ENCODE measurements at regions not wholly inside any gene's neighbourhood (a gene's known extent, or its start where the extent isn't known, plus 50 kb on each side); places are given as distances from the start of the nearest gene placed in this dataset.
"Not testable (repeated sequence)": the region's sequence is repeated elsewhere in the genome, so short reads cannot be mapped to it uniquely, and the experiment has no call there.

DNA sequence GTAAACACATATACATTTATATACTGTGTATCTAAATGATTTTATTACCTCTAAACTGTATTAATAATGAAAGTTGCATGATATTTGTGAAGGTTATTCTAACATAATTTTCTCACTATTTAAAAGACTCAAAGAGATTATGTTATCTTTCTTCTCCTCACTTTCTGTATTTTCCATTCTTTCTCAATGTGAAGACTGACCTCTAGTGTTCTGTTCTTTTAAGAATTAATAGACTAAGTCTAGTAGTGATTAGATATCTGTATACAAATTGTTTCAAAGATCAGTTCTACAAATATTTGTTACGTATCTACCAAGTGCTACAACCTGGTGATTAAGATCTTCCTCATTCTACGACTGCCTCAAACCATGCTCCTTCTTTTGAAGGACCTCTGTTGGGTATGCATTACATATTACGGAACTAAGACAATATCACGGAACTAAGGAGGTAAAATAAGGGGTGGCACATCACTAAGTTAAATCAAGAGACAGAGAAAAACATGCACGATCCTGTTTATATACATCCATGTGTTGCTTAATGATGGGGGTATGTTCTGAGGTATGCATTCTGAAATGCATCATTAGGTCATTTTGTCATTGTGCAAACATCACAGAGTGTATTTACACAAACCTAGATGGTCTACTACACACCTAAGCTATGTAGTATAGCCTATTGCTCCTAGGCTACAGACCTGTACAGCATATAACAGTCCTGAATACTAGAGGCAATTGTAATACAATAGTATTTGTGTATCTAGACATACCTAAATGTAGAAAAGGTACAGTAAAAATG is 161.5 kb upstream of the KBTBD8 start:
- Mint-ChIP-seq H3K9me3 (no peaks in the 10 kb centered on the region), H3K4me1 (no peaks in the 10 kb centered on the region), H3K36me3 (ENCODE audit: low read depth) (no peaks in the 10 kb centered on the region), H3K27ac (no peak overlapping the region), H3K27me3 (peaks cover 2% of the 10 kb centered on the region), H3K4me3 (no peak overlapping the region)
- CTCF ChIA-PET = no interaction called here
- POLR2A ChIA-PET = no interaction called here
- no peak for DNase-seq

DNA sequence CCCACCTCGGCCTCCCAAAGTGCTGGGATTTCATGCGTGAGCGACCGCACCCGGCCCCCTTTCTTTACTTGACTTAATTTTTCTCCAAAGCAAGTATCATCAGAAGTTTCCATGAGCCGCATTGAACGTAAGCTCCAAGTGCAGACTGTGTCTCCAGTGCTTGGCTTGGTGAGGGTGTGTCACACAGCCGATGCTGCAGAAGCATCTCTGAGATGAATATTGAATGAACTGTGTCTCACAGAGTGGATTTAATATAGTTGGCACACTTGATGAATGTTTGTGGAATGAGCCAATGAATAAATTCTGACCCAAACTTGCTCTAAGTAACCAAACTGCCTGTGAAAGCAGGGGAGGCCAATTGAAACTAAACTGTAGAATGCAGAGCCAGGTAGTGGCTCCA is 159.4 kb upstream of the KBTBD8 start:
- DNase-seq = no peak
- Mint-ChIP-seq H3K4me3 (no peak overlapping the region), H3K36me3 (ENCODE audit: low read depth) (no peaks in the 10 kb centered on the region), H3K27me3 (no peaks in the 10 kb centered on the region), H3K4me1 (no peaks in the 10 kb centered on the region), H3K9me3 (no peaks in the 10 kb centered on the region), H3K27ac (no peak overlapping the region)
- POLR2A ChIA-PET = no interaction called here
- CTCF ChIA-PET = no interaction called here

DNA sequence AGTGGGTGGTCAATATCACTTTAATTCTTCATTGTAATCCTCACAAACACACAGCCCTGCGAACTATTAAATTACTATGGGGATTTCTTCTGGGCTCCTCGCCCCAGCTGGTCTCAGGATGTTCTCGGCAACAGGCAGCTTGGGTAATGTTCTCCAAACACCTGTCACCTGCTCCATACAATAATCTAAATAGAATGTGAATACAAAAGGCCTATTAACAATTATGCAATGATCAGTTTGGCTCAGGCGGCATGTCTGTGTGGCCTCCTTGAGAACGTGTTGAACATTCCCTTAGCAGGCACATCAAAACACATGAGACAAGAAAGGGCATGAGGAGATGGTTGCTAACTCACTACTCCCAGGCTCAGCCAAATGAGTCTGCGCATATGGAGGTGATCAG is 158.6 kb upstream of the KBTBD8 start:
- Mint-ChIP-seq H3K36me3 (ENCODE audit: low read depth) (no peaks in the 10 kb centered on the region), H3K4me3 (no peak overlapping the region), H3K27ac (no peak overlapping the region), H3K4me1 (no peaks in the 10 kb centered on the region), H3K27me3 (no peaks in the 10 kb centered on the region), H3K9me3 (no peaks in the 10 kb centered on the region)
- no peak for DNase-seq
- ChIA-PET POLR2A (no interaction called here), CTCF (no interaction called here)

DNA sequence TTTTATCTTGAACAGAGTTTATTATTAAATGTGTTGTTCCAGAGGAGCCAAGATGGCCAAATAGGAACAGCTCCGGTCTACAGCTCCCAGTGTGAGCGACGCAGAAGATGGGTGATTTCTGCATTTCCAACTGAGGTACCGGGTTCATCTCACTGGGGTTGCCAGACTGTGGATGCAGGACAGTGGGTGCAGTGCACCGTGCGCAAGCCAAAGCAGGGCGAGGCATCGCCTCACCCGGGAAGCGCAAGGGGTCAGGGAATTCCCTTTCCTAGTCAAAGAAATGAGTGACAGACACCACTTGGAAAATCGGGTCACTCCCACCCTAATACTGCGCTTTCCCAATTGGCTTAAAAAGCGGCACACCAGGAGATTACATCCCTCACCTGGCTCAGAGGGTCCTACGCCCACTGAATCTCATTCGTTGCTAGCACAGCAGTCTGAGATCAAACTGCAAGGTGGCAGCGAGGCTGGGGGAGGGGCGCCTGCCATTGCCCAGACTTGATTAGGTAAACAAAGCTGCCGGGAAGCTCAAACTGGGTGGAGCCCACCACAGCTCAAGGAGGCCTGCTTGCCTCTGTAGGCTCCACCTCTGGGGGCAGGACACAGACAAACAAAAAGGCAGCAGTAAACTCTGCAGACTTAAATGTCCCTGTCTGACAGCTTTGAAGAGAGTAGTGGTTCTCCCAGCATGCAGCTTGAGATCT is 155.2 kb upstream of the KBTBD8 start:
- CTCF ChIA-PET; H3K27me3 Mint-ChIP-seq; DNase-seq; POLR2A ChIA-PET; H3K9me3 Mint-ChIP-seq; H3K4me1 Mint-ChIP-seq; H3K27ac Mint-ChIP-seq; H3K36me3 Mint-ChIP-seq (ENCODE audit: low read depth); H3K4me3 Mint-ChIP-seq: not testable (repeated sequence)

DNA sequence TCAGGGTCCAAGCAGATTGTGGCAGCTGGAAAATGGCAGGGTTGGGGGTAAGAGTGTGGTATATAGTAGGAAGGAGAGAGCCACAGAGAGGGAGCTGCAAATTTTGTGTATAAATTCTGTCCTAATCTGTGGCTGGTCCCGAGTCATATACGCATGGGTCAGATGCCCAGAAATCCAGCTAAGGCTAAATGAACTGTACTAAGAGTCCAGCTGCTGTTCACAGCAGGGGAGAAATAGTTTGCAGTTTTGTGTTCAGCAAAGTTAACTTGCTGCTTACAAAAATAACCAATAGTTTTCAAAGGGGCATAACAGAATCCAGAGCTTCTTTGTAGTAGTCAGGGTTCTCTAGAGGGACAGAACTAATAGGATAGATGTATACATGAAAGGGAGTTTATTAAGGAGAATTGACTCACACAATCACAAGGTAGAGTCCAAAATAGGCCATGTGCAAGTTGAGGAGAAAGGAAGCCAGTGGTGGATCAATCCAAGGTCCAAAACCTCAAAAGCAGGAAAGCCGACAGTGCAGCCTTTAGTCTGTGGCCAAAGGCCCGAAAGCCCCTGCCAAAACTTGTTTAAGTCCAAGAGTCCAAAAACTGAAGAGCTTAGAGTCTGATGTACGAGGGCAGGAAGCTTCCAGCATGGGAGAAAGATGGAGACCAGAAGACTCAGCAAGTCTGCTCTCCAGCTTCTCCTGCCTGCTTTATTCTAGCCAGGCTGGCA is 146.1 kb upstream of the KBTBD8 start:
- peaks cover 2% of the 10 kb centered on the region for H3K27me3 Mint-ChIP-seq
- no peaks in the 10 kb centered on the region for H3K36me3 Mint-ChIP-seq (ENCODE audit: low read depth)
- POLR2A ChIA-PET = no interaction called here
- H3K27ac Mint-ChIP-seq = no peak overlapping the region
- H3K9me3 Mint-ChIP-seq = no peaks in the 10 kb centered on the region
- CTCF ChIA-PET = no interaction called here
- no peak for DNase-seq
- no peaks in the 10 kb centered on the region for H3K4me1 Mint-ChIP-seq
- no peak overlapping the region for H3K4me3 Mint-ChIP-seq

DNA sequence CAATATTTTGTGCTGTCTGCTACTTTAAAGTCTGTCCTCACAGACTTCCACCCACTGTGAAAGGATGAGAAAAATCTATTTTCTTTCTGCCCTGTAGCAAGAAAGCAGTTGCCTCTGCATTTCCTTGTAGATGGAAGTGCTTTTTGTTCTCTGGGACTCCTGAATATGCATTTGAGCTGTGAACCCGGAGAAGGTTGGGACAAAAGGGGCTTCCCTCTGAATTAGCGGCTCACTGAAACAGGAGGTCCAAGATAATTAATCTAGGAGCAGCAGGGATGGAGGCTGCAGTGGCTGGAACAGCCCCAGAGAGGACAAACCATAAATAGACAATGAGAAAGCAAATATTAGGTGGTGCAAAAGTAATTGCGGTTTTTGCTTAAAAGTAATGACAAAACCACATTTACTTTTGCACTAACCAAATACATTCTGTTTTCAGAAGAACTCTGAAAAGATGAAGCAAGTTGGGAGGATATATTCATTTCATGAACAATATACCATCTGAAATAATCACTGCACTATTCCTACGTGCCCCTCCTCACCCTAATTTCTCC is 143.4 kb upstream of the KBTBD8 start:
- Mint-ChIP-seq H3K9me3 (no peaks in the 10 kb centered on the region), H3K4me3 (no peak overlapping the region), H3K4me1 (no peaks in the 10 kb centered on the region), H3K27ac (no peak overlapping the region), H3K27me3 (peaks cover 2% of the 10 kb centered on the region), H3K36me3 (ENCODE audit: low read depth) (no peaks in the 10 kb centered on the region)
- no peak for DNase-seq
- CTCF ChIA-PET = no interaction called here
- POLR2A ChIA-PET = no interaction called here

DNA sequence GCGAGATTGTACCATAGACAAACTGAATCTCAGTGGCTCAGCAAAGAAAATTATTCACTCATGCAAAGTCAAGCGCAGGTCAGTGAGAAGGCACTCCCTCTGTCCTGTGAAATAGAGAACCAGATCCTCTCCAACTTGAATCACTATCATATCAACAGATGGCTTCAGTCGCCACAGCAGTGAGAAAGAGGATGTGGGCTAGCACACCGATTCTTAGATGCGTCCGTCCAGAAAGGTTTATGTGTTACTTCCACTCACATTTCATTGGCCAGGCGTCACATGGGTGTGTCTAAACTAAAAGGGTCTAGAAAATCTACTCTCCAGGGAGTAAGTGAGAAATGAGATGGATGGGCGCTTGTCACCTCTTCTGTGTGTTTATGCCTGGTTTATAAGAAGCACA is 141.6 kb upstream of the KBTBD8 start:
- ChIA-PET CTCF (no interaction called here), POLR2A (no interaction called here)
- peaks cover 2% of the 10 kb centered on the region for H3K27me3 Mint-ChIP-seq
- H3K9me3 Mint-ChIP-seq = no peaks in the 10 kb centered on the region
- no peak for DNase-seq
- H3K36me3 Mint-ChIP-seq (ENCODE audit: low read depth) = no peaks in the 10 kb centered on the region
- H3K4me1 Mint-ChIP-seq = no peaks in the 10 kb centered on the region
- no peak overlapping the region for H3K4me3 Mint-ChIP-seq
- H3K27ac Mint-ChIP-seq = no peak overlapping the region

DNA sequence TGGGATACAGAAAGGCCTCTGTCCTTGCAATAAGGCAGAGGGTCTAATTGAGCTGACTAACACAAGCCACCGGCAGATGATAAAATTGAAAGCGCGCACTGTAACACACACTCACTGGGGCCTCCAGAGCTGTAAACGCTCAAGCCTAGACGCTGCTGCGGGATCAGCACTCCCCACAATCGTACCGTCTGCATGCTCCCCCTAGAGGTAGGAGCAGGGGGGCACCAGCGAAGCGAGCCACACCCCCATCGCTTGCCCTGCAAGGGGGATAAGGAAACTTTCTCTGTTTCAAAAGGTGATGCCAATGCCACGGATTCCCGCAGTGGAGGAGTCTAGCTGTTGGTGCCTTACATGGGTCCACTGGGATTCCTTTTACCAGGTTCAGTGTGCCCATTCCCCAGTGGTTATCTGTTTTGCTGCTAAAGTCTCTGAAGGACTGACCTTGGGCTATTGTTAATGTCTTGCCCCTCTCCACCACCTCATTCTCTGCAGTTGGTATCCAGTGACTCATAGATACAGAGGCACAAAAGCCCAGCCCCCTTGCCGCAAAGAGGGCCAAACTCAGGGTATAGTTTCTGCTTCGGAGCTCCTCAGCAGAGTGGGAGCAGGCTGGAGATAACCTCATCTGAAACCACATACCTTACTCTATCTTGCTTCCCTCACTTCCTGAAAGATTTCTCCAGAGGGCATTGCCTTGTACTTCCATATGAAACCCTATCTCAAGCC is 139.3 kb upstream of the KBTBD8 start:
- no peaks in the 10 kb centered on the region for H3K36me3 Mint-ChIP-seq (ENCODE audit: low read depth)
- H3K27ac Mint-ChIP-seq = no peak overlapping the region
- DNase-seq = no peak
- no peaks in the 10 kb centered on the region for H3K9me3 Mint-ChIP-seq
- POLR2A ChIA-PET = no interaction called here
- no peaks in the 10 kb centered on the region for H3K4me1 Mint-ChIP-seq
- peaks cover 2% of the 10 kb centered on the region for H3K27me3 Mint-ChIP-seq
- CTCF ChIA-PET = no interaction called here
- H3K4me3 Mint-ChIP-seq = no peak overlapping the region

DNA sequence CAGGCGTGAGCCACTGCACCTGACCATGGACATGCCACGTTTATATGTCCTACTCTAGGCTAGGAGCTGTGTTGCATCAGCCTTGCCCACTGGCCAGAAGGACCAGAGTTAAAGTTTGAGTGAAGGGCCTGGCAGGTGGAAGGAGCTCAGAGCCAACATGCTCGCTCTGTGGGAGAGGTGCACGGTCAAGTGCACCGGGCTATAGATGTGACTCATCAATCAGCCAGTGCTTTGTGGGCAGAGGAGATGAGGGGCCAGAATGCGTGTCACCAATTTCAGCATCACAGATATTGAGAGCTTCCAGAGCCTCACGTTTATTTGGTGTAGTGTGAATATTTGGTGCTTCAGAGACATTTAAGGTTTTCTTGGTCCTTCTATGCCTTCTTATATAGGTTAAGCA is 137.3 kb upstream of the KBTBD8 start:
- POLR2A ChIA-PET = no interaction called here
- Mint-ChIP-seq H3K27ac (no peak overlapping the region), H3K27me3 (no peaks in the 10 kb centered on the region), H3K4me3 (no peak overlapping the region), H3K36me3 (ENCODE audit: low read depth) (no peaks in the 10 kb centered on the region), H3K4me1 (no peaks in the 10 kb centered on the region), H3K9me3 (no peaks in the 10 kb centered on the region)
- CTCF ChIA-PET = no interaction called here
- no peak for DNase-seq

DNA sequence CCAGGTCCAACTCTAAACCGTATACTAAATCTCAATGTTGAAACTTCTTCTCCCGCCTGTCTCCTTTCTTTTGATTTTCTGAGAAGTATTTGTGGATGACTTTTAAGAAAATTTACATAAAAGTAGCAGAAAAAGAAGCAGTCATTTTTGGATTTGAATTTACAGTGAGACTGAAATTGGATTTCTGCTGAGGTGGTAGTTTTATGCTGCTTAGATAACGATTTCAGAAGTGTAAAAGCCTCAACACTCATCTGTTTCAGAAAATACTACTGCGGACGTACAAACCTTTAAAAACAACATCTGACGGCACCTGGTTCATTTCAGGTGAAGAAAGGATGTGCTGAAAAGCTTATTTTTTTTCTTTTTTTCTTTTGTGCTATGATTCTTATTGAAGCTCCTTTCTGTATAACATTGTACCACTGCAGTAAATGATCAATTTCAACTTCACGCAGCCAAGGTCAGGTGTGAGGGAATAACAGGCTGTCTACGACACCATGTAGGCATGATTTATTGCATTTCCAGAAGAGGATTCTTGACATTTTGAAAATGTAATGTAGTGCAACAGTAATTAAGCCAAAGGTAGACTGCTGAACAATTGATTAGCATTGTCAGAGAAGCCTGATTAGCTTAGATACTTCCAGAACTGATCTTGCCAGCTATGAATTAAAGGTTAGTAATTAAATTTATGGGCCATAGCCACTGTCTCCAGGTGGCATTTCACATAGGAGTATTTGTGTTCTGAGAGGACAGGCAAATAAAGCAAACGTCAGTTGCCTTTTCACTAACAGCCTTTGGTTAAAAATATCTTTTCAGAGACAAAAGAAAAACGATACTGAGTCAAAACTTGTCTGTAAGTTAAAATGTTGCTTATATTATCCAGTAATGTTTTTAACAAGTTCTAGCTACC is 134.6 kb upstream of the KBTBD8 start:
- DNase-seq = no peak
- ChIA-PET POLR2A (no interaction called here), CTCF (no interaction called here)
- Mint-ChIP-seq H3K9me3 (no peaks in the 10 kb centered on the region), H3K27ac (no peak overlapping the region), H3K36me3 (ENCODE audit: low read depth) (no peaks in the 10 kb centered on the region), H3K4me3 (no peak overlapping the region), H3K27me3 (peaks cover 2% of the 10 kb centered on the region), H3K4me1 (no peaks in the 10 kb centered on the region)

DNA sequence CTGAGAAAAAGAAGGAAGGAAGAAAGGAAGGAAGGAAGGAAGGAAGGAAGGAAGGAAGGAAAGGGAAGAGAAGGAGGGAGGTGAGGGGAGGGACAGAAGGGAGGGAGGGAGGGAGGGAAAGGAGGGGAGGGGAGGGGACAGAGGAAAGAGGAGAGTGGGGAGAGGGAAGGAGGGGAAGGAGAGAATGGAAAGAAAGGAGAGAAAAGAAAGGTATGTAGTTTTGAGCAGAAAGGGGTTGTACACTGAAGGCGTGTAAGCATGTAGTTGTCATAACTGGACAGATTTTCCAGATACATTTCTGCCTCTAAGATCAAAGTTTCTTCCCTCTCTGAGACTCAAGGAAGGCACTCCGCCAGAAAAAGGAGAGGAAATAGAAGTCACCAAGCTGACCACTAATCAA is 113.4 kb upstream of the KBTBD8 start:
- Mint-ChIP-seq H3K27me3 (no peaks in the 10 kb centered on the region), H3K4me3 (no peak overlapping the region), H3K36me3 (ENCODE audit: low read depth) (no peaks in the 10 kb centered on the region), H3K9me3 (no peaks in the 10 kb centered on the region), H3K27ac (no peak overlapping the region), H3K4me1 (no peaks in the 10 kb centered on the region)
- ChIA-PET CTCF (no interaction called here), POLR2A (no interaction called here)
- DNase-seq = no peak

DNA sequence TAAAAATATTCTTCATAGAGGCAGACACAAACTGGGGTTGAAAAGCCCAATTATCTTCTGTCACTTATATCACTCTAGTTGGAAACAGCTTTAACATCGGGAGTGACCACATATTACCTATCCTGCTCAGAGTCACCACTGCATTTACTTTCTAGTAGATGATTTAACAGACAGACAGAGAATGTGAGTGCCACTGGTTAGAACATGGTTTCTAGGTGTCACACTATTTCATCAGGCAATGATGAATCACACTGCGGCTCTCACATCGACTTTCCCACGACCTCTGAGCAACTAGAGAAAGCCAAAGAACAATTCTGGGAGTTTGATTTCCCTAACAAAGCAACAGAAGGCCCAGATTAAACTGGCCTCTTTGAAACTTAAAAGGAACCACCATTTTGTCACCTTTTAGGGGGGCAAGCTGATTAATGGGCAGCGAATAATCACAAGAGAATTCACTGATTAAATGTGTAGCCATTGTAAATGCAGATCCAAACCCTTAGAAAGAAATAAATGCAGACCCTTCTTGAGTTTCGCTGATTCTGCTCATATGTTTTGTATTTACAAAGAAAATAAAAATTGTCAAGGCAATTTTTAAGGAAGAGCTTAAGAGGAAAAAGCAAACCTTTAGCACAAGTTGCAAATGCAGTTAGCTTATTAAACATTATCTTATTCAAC is 112.6 kb upstream of the KBTBD8 start:
- CTCF ChIA-PET = no interaction called here
- no peak overlapping the region for H3K27ac Mint-ChIP-seq
- H3K27me3 Mint-ChIP-seq = no peaks in the 10 kb centered on the region
- no peak overlapping the region for H3K4me3 Mint-ChIP-seq
- DNase-seq = no peak
- no peaks in the 10 kb centered on the region for H3K9me3 Mint-ChIP-seq
- peaks cover 4% of the 10 kb centered on the region for H3K4me1 Mint-ChIP-seq
- POLR2A ChIA-PET = no interaction called here
- no peaks in the 10 kb centered on the region for H3K36me3 Mint-ChIP-seq (ENCODE audit: low read depth)

Measured in activated CD4-positive, alpha-beta memory T cell treated with anti-CD3 and anti-CD28 coated beads, Interleukin-2, amount 10 ng/mL, durations not matched to agents 7 days and 5 days (primary cell).